ENCODE measurements at regions not wholly inside any gene's neighbourhood (a gene's known extent, or its start where the extent isn't known, plus 50 kb on each side); places are given as distances from the start of the nearest gene placed in this dataset.

DNA sequence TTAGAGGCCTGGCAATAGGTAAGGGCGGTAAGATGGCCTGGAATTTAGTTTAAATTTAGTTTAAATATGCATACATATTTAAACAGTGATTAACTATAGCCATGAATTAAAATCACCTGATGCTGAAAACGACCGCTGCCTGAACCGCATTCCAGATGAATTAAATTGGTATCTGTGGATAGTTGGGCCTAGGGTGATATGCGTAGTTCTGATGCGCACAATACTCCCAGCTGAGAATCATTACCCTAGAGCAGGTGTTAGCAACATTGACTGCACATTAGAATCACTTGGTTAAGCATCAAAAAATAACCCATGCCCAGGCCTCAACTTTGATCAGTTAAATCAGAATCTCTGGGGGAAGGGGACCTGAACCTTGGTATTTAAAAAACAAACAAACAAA is 432.4 kb downstream of the GBA3 start:
- TF ChIP-seq POLR2AphosphoS5 (IDR thresholded peaks at IDR 0.05) (no peak), POLR2A (IDR thresholded peaks at IDR 0.05) (no peak)
- TF ChIP-seq, protein P1, sequence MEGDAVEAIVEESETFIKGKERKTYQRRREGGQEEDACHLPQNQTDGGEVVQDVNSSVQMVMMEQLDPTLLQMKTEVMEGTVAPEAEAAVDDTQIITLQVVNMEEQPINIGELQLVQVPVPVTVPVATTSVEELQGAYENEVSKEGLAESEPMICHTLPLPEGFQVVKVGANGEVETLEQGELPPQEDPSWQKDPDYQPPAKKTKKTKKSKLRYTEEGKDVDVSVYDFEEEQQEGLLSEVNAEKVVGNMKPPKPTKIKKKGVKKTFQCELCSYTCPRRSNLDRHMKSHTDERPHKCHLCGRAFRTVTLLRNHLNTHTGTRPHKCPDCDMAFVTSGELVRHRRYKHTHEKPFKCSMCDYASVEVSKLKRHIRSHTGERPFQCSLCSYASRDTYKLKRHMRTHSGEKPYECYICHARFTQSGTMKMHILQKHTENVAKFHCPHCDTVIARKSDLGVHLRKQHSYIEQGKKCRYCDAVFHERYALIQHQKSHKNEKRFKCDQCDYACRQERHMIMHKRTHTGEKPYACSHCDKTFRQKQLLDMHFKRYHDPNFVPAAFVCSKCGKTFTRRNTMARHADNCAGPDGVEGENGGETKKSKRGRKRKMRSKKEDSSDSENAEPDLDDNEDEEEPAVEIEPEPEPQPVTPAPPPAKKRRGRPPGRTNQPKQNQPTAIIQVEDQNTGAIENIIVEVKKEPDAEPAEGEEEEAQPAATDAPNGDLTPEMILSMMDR (IDR thresholded peaks at IDR 0.05) = no peak

All from prostate gland (tissue), 2 donors.